Liver (tissue), 8 donors: ENCODE measurements at regions not wholly inside any gene's neighbourhood (a gene's known extent, or its start where the extent isn't known, plus 50 kb on each side); places are given as distances from the start of the nearest gene placed in this dataset.

Experiments used
- DNase-seq: peaks from one replicate; pipeline ENCODE4 v3.0.0-alpha.2; 2017; ENCODE audit warnings: low spot score
- H3K27ac ChIP-seq, 2 donors: one replicate each; pipeline ENCODE4 v1.7.0; 2013; ENCODE audit warnings: inconsistent platforms in 2 of 2, low read length in 2 of 2, control low read depth in 1 of 2, low read depth in 1 of 2, mild to moderate bottlenecking in 1 of 2
- H3K27me3 ChIP-seq, 4 donors: one replicate each; pipeline versions ENCODE4 v1.6.1 to v1.7.0; 2013; ENCODE audit warnings: low read length in 3 of 4, inconsistent platforms in 1 of 4, mild to moderate bottlenecking in 1 of 4, moderate library complexity in 1 of 4; ENCODE audit not compliant: control insufficient read depth in 4 of 4, insufficient read depth in 4 of 4
- H3K36me3 ChIP-seq, 4 donors: one replicate each; pipeline versions ENCODE4 v1.6.1 to v1.7.0; 2013; ENCODE audit warnings: low read length in 3 of 4, mild to moderate bottlenecking in 3 of 4, low read depth in 1 of 4, moderate library complexity in 1 of 4; ENCODE audit not compliant: control insufficient read depth in 4 of 4, insufficient read depth in 3 of 4
- H3K4me1 ChIP-seq, 4 donors: one replicate each; pipeline versions ENCODE4 v1.6.1 to v1.7.0; 2013; ENCODE audit warnings: low read length in 3 of 4, mild to moderate bottlenecking in 3 of 4, moderate library complexity in 1 of 4; ENCODE audit not compliant: control insufficient read depth in 4 of 4, insufficient read depth in 4 of 4
- H3K4me3 ChIP-seq, 3 donors: one replicate each; pipeline versions ENCODE4 v1.6.1 to v1.7.0; 2013; ENCODE audit warnings: low read length in 3 of 3, control low read depth in 1 of 3, low read depth in 1 of 3, mild to moderate bottlenecking in 1 of 3
- H3K9ac ChIP-seq, 2 donors: one replicate each; pipeline ENCODE4 v1.7.0; 2013; ENCODE audit warnings: low read length in 2 of 2, mild to moderate bottlenecking in 2 of 2, moderate library complexity in 2 of 2, control low read depth in 1 of 2, low read depth in 1 of 2
- H3K9me3 ChIP-seq, 4 donors: one replicate each; pipeline versions ENCODE4 v1.6.1 to v1.7.0; 2013; ENCODE audit warnings: low read length in 3 of 4; ENCODE audit not compliant: control insufficient read depth in 4 of 4
- ATF3 ChIP-seq: IDR thresholded peaks from 2 replicates; pipeline ENCODE4 v1.6.1; 2016; ENCODE audit warnings: antibody characterized with exemption
- EGR1 ChIP-seq, 2 donors: IDR thresholded peaks; 2 replicates each; pipeline ENCODE4 v1.6.1; 2016 to 2018; ENCODE audit warnings: antibody characterized with exemption in 2 of 2, low read depth in 2 of 2
- FOXA1 ChIP-seq: IDR thresholded peaks from 2 replicates; pipeline ENCODE4 v1.6.1; 2016; ENCODE audit warnings: antibody characterized with exemption
- FOXA2 ChIP-seq: IDR thresholded peaks from 2 replicates; pipeline ENCODE4 v1.6.1; 2016; ENCODE audit warnings: antibody characterized with exemption
- GABPA ChIP-seq, 2 donors: IDR thresholded peaks in 1 of 2; conservative IDR thresholded peaks in 1 of 2; 2 replicates each; pipeline ENCODE4 v1.6.1; 2016; ENCODE audit warnings: antibody characterized with exemption in 2 of 2, mild to moderate bottlenecking in 1 of 2, moderate library complexity in 1 of 2
- HNF4A ChIP-seq, 2 donors: conservative IDR thresholded peaks; 2 replicates each; pipeline ENCODE4 v1.6.1; 2016; ENCODE audit warnings: antibody characterized with exemption in 2 of 2, mild to moderate bottlenecking in 2 of 2
- HNF4G ChIP-seq: IDR thresholded peaks from 2 replicates; pipeline ENCODE4 v1.6.1; 2016; ENCODE audit warnings: antibody characterized with exemption
- JUND ChIP-seq, 2 donors: IDR thresholded peaks; 2 replicates each; pipeline ENCODE4 v1.6.1; 2016; ENCODE audit warnings: antibody characterized with exemption in 2 of 2
- NR2F2 ChIP-seq: IDR thresholded peaks from 2 replicates; pipeline ENCODE4 v1.6.1; 2016; ENCODE audit warnings: antibody characterized with exemption
- RAD21 ChIP-seq, 2 donors: IDR thresholded peaks; 2 replicates each; pipeline ENCODE4 v1.6.1; 2016; ENCODE audit warnings: antibody characterized with exemption in 2 of 2, mild to moderate bottlenecking in 2 of 2
- REST ChIP-seq: IDR thresholded peaks from 2 replicates; pipeline ENCODE4 v1.6.1; 2016; ENCODE audit warnings: antibody characterized with exemption, mild to moderate bottlenecking
- RXRA ChIP-seq, 2 donors: IDR thresholded peaks; 2 replicates each; pipeline ENCODE4 v1.6.1; 2017 to 2018; ENCODE audit warnings: antibody characterized with exemption in 2 of 2, mild to moderate bottlenecking in 1 of 2
- SP1 ChIP-seq: IDR thresholded peaks from 2 replicates; pipeline ENCODE4 v1.6.1; 2018; ENCODE audit warnings: antibody characterized with exemption, mild to moderate bottlenecking
- TAF1 ChIP-seq: conservative IDR thresholded peaks from 2 replicates; pipeline ENCODE4 v1.6.1; 2016; ENCODE audit warnings: antibody characterized with exemption, mild to moderate bottlenecking
- YY1 ChIP-seq: IDR thresholded peaks from 2 replicates; pipeline ENCODE4 v1.6.1; 2016; ENCODE audit warnings: antibody characterized with exemption, mild to moderate bottlenecking
- ZBTB33 ChIP-seq: IDR thresholded peaks from 2 replicates; pipeline ENCODE4 v1.6.1; 2016; ENCODE audit warnings: antibody characterized with exemption
- WGBS: extraction: QIAGEN DNeasy Blood & Tissue Kit; methylation state at CpG from one replicate; pipeline ENCODE4 v1.1.7; 2013; 5-methylcytosine and 5-hydroxymethylcytosine counted together
- TF ChIP-seq, protein P1 (sequence below): fragments of 150-350 bp; IDR thresholded peaks from 2 replicates; pipeline ENCODE4 v1.5.1; 2017; ENCODE audit warnings: improper control_type of control experiment, low read depth, low read length; ENCODE audit not compliant: missing input control
- donor health status: healthy.
- donor health status: healthy.
- donor health status: healthy.
- donor health status: healthy.
- donor health status: healthy.

DNA sequence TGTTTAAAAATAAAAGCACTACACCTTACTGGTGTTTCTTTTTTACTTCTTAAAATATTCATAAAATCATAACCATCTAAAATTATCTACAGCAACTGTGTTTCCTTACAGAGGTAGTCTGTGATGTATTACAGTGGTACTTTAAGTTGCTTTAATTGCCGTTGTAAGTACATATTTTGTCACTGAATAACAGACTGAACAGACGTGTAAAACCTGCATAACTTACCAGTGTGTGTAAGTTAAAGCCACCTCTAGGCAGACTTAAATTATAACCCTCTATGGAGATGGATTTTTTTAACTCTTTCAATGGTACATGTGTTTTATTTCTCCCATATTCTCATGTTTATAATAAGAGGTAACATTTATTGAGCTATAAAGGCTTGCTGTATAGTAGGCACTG lies 166.8 kb downstream of the NR4A2 start:
- TF ChIP-seq RXRA (IDR thresholded peaks at IDR 0.05) (no peak), HNF4A (conservative IDR thresholded peaks at IDR 0.05) (no peak), TAF1 (no peak), RAD21 (IDR thresholded peaks at IDR 0.05) (no peak), FOXA1 (no peak), ZBTB33 (no peak), GABPA (IDR thresholded peaks at IDR 0.05 in 1 of 2, conservative IDR thresholded peaks at IDR 0.05 in 1 of 2) (no peak), EGR1 (IDR thresholded peaks at IDR 0.05; ENCODE audit: low read depth in 2 of 2) (no peak), REST (no peak), FOXA2 (no peak), SP1 (no peak)
- TF ChIP-seq, protein P1, sequence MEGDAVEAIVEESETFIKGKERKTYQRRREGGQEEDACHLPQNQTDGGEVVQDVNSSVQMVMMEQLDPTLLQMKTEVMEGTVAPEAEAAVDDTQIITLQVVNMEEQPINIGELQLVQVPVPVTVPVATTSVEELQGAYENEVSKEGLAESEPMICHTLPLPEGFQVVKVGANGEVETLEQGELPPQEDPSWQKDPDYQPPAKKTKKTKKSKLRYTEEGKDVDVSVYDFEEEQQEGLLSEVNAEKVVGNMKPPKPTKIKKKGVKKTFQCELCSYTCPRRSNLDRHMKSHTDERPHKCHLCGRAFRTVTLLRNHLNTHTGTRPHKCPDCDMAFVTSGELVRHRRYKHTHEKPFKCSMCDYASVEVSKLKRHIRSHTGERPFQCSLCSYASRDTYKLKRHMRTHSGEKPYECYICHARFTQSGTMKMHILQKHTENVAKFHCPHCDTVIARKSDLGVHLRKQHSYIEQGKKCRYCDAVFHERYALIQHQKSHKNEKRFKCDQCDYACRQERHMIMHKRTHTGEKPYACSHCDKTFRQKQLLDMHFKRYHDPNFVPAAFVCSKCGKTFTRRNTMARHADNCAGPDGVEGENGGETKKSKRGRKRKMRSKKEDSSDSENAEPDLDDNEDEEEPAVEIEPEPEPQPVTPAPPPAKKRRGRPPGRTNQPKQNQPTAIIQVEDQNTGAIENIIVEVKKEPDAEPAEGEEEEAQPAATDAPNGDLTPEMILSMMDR, result no peak
- no peaks in the 10 kb centered on the region for H3K36me3 ChIP-seq
- H3K27me3 ChIP-seq, result no peaks in the 10 kb centered on the region
- H3K9me3 ChIP-seq, result no peaks in the 10 kb centered on the region
- H3K9ac ChIP-seq, result no peak overlapping the region
- DNase-seq, result no peak
- no peaks in the 10 kb centered on the region for H3K4me1 ChIP-seq
- 79% methylated on average over 2 of the region's 2 CpGs for WGBS
- H3K4me3 ChIP-seq, result no peak overlapping the region
- H3K27ac ChIP-seq, result no peak overlapping the region

GRCh38 chr2:156164091-156164720 lies 168.3 kb downstream of the NR4A2 start:
- Histone ChIP-seq H3K27ac (no peak overlapping the region), H3K4me3 (no peak overlapping the region), H3K4me1 (no peaks in the 10 kb centered on the region), H3K9me3 (no peaks in the 10 kb centered on the region), H3K36me3 (no peaks in the 10 kb centered on the region), H3K9ac (no peak overlapping the region), H3K27me3 (no peaks in the 10 kb centered on the region)
- WGBS, result 93% methylated on average over 7 of the region's 7 CpGs
- no peak for DNase-seq
- TF ChIP-seq FOXA2, result no peak
- TF ChIP-seq, protein P1, result no peak
- no peak for TF ChIP-seq RXRA (IDR thresholded peaks at IDR 0.05)
- no peak for TF ChIP-seq REST
- TF ChIP-seq FOXA1, result no peak
- TF ChIP-seq HNF4A (conservative IDR thresholded peaks at IDR 0.05), result no peak
- no peak for TF ChIP-seq ATF3
- TF ChIP-seq NR2F2, result no peak
- TF ChIP-seq JUND (IDR thresholded peaks at IDR 0.05), result no peak
- TF ChIP-seq TAF1, result no peak
- no peak for TF ChIP-seq SP1
- TF ChIP-seq HNF4G, result no peak
- no peak for TF ChIP-seq EGR1 (IDR thresholded peaks at IDR 0.05; ENCODE audit: low read depth in 2 of 2)
- TF ChIP-seq YY1, result no peak
- TF ChIP-seq RAD21 (IDR thresholded peaks at IDR 0.05), result no peak
